ENCODE measurements at regions not wholly inside any gene's neighbourhood (a gene's known extent, or its start where the extent isn't known, plus 50 kb on each side); places are given as distances from the start of the nearest gene placed in this dataset.

DNA sequence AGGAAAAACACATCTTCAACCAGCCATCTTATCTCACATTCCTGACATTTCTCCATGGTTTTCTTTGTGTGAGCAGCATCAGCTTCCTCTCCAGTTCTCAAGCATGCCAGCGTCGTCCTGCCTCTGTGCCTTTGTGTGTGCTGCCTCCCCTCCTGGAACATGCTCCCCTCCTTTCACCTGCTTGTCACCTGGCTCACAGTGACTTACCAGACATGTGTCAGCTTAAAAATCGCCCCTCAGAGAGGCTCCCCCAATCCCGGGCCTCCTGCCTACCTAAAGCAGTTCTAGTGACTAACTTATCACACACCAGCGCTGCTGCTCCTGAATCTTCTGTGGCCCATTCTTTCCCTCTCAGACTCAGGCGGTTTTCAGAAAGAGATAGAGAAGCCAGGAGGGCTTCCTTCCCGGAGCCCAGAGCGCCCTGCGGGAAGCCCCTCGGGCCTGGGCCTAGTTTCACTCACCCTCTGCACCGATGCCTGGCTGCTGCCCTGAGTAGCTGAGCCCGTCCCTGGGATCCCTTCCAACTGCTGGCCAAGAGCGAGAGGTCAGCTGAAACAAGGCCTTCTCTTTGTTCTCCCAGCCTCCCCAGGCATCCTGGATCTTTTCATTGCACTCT, 51.1 kb upstream of the MVB12B start:
- no peak for DNase-seq

DNA sequence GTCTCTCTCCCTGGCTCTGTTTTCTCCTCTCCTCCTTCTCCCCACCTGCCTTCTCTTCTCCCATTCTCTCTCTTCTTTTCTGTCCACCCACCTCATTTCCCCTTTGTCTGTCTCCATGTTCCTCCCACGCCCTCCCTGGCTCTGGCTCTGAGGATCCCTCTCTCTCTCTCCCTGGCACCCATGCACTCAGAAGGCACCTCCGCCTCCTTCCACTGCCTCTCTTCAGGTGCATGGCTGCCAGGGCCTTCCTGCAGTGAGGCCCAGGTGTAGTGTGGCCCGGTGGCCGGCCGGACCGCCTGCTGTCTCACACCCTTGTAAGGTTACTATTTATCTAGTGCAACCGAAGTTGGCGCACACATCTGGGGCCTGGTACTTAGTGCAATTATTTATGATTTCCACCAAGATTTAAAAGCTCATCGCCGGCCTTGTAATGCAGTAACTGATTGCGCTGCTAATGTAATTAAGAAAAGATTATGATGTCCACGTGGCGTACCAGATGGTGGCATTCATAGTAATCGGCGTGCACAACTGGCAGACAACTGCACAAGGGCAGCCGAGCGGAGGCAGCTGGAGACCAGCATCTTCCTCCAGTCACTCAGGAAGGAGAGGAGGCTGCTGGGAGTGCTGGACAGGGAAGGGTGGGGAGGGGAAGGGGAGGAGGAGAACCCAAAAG, 50.4 kb upstream of the MVB12B start:
- DNase-seq, result no peak
